Upper lobe of left lung (tissue), 4 donors: ENCODE measurements at regions not wholly inside any gene's neighbourhood (a gene's known extent, or its start where the extent isn't known, plus 50 kb on each side); places are given as distances from the start of the nearest gene placed in this dataset.

ENCODE experiments used
- EP300 ChIP-seq, 4 donors: sonication (generic); formaldehyde crosslinking; IDR thresholded peaks; one replicate each; pipeline ENCODE4 v1.5.1; 2017; ENCODE audit warnings: antibody characterized with exemption in 4 of 4, control low read depth in 2 of 4
- TF ChIP-seq, protein P1 (sequence below), 6 experiments: fragments of 450-650 bp in 4 of 6; fragments of 200-600 bp in 2 of 6; sonication (generic) in 2 of 6; IDR thresholded peaks; one replicate each; pipeline ENCODE4 v1.5.1; 2016 to 2019; ENCODE audit warnings: antibody characterized with exemption in 6 of 6

DNA sequence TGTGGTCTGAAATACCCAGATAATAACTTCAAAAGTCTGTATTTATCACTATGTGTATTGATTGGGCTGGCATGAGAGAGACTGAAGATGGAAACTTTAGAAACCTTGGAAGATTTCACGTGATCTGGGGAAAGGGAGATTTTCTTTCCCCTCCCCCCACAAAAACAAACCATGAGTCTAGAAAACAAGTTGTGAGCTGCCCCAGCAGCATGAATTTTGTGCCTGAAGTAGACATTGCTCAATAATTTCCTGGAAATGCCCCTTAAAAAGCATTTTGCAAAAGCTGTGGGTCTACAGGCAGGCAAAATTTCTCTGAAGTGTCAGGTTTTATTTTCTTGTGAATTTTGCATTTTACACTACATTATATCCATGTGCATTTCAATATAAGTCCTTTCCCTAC lies 101.8 kb downstream of the ETAA1 start:
- TF ChIP-seq, protein P1, sequence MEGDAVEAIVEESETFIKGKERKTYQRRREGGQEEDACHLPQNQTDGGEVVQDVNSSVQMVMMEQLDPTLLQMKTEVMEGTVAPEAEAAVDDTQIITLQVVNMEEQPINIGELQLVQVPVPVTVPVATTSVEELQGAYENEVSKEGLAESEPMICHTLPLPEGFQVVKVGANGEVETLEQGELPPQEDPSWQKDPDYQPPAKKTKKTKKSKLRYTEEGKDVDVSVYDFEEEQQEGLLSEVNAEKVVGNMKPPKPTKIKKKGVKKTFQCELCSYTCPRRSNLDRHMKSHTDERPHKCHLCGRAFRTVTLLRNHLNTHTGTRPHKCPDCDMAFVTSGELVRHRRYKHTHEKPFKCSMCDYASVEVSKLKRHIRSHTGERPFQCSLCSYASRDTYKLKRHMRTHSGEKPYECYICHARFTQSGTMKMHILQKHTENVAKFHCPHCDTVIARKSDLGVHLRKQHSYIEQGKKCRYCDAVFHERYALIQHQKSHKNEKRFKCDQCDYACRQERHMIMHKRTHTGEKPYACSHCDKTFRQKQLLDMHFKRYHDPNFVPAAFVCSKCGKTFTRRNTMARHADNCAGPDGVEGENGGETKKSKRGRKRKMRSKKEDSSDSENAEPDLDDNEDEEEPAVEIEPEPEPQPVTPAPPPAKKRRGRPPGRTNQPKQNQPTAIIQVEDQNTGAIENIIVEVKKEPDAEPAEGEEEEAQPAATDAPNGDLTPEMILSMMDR (IDR thresholded peaks at IDR 0.05) = no peak
- TF ChIP-seq EP300 (IDR thresholded peaks at IDR 0.05) = no peak
